ENCODE measurements at regions not wholly inside any gene's neighbourhood (a gene's known extent, or its start where the extent isn't known, plus 50 kb on each side); places are given as distances from the start of the nearest gene placed in this dataset.
"Not testable (repeated sequence)": the region's sequence is repeated elsewhere in the genome, so short reads cannot be mapped to it uniquely, and the experiment has no call there.

- DNase-seq (ENCODE audit: low read depth) = not testable (repeated sequence)
These were observed 98.0 kb upstream of the NOTCH2NLA start for GRCh38 chr1:146326863-146327262.

DNA sequence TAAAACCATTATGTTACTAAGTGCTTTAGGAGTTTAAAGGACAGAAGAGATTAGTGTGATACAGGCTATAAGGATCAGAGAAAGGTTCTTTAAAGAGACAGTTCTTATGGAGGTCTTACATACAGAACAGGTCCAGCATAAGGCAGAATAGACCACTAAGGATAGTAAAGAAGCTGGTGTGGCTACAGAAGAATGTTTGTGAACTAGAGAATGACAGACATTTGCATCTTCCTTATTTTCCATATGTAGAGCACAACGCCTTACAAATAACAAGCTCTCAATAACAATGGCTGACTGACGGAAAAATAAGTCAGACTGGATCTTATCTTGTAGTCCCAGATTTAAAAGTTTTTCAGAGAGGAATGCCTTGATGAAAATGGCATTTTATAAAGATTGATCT is 95.6 kb upstream of the NOTCH2NLA start:
- DNase-seq (ENCODE audit: low read depth) = not testable (repeated sequence)

- DNase-seq (ENCODE audit: low read depth) = not testable (repeated sequence)
These were observed 94.5 kb upstream of the NOTCH2NLA start for GRCh38 chr1:146323302-146323701.

- not testable (repeated sequence) for DNase-seq (ENCODE audit: low read depth)
These were observed 94.1 kb upstream of the NOTCH2NLA start for GRCh38 chr1:146322893-146323292.

DNA sequence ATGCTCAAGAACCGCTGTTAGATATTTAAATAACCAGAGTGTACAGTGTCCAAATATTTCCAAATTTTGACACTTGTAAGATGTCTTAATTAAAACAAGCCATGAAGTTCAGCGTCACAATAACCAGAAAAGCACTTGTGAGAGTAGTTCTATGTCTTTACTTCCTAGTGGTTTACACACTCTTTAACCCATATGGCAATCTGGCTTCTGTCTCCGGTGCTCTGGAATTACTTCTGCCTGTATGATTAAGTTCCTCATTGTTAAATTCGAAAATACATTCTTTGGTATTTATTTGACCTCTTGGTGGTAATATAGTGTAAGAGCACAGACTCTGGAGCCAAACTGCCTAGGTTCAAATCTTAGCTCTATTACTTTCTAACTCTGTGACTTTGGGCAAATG is 89.9 kb upstream of the NOTCH2NLA start:
- not testable (repeated sequence) for DNase-seq (ENCODE audit: low read depth)

- not testable (repeated sequence) for DNase-seq (ENCODE audit: low read depth)
These were observed 89.0 kb upstream of the NOTCH2NLA start for GRCh38 chr1:146317785-146318184.

- DNase-seq (ENCODE audit: low read depth) = not testable (repeated sequence)
These were observed 85.8 kb upstream of the NOTCH2NLA start for GRCh38 chr1:146314449-146315246.

GRCh38 chr1:146310579-146310978 is 81.8 kb upstream of the NOTCH2NLA start:
- not testable (repeated sequence) for DNase-seq (ENCODE audit: low read depth)

GRCh38 chr1:146309427-146309826 is 80.6 kb upstream of the NOTCH2NLA start:
- not testable (repeated sequence) for DNase-seq (ENCODE audit: low read depth)

DNA sequence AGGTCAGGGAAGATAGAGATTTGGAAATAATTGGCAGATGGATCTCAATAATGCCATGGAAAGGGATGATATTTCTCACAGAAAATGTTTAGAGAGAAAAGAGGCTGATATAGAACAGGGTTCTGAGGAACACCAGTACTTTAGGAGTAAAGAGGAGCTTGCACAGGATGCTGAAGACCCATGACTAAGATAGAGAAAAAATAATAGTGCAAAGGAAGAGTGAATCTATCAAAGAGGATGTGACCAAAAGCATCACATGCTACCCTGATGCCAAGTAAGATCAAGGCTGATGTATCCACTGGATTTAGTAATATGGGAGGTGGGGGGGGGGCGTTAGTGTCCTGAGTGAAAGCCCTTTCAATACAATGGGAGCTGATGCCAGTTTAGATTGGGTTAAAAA is 80.1 kb upstream of the NOTCH2NLA start:
- DNase-seq (ENCODE audit: low read depth) = not testable (repeated sequence)

GRCh38 chr1:146308152-146308551 is 79.3 kb upstream of the NOTCH2NLA start:
- not testable (repeated sequence) for DNase-seq (ENCODE audit: low read depth)

GRCh38 chr1:146307632-146308031 is 78.8 kb upstream of the NOTCH2NLA start:
- not testable (repeated sequence) for DNase-seq (ENCODE audit: low read depth)

- DNase-seq (ENCODE audit: low read depth) = not testable (repeated sequence)
These were observed 77.8 kb upstream of the NOTCH2NLA start for GRCh38 chr1:146306651-146307050.

DNA sequence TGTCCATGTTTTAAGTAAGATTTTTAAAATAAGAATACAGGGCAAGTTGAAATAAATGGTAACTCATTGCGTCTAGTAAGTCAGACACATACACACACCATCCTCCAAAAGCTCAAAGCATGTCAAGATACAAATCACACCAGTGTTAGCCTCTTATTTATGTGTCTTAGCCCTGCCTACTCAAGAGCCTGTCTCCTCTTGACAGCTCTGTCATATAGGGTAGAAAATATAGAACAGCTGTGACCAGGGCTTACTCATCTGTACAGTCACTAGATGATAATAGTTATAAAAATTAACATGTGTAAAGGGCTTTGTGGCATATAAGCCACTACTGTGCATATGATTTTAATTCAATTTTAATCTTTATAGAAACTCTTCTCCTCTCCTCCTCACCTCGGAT is 76.6 kb upstream of the NOTCH2NLA start:
- DNase-seq (ENCODE audit: low read depth) = not testable (repeated sequence)

GRCh38 chr1:146298575-146298897 is 69.7 kb upstream of the NOTCH2NLA start:
- not testable (repeated sequence) for DNase-seq (ENCODE audit: low read depth)

GRCh38 chr1:146297781-146298574 is 69.2 kb upstream of the NOTCH2NLA start:
- not testable (repeated sequence) for DNase-seq (ENCODE audit: low read depth)

DNA sequence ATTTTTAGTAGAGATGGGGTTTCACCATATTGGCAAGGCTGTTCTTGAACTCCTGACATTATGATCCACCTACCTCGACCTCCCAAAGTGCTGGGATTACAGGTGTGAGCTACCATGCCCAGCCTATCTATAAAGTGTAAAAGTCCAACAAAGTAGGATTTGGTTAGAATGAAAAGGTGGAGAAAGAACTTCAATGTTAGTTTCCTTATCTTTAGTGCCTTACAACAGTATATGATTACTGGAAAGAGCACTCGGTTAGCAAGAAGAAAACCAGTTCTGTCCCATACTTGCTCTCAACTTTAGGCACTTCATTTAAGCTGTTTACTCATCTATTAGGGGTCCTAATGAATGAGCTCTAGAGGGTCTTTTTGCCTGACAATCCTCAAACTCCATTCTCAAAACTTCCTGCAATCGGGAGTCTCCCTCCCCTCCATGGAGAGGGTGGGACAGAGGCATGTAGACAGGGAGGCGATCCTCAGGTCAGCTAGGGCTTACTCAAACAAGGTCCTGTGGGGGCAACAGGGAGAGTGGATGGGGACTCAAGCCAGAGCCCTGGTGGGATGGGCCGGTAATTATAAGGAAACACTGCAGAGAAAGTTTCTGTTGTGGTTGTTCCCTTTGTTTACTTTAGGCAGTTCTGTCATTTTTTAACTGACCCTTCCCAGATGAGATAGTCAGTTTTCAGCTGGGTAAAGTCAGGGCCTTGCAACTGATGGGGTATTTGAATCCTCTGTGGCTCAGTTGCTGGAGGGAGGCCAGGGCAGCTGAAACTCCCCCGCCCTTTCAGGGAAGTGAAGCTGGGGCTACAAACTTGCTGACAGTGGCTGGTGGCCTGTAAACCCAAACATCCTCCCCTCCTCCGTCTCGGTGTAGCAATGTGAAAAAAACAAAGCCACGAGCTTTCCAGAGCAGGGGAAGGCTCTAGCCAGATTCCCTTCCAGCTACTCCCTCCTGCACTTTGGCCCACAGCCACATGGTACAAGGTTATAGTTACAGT is 64.4 kb upstream of the NOTCH2NLA start:
- not testable (repeated sequence) for DNase-seq (ENCODE audit: low read depth)

DNA sequence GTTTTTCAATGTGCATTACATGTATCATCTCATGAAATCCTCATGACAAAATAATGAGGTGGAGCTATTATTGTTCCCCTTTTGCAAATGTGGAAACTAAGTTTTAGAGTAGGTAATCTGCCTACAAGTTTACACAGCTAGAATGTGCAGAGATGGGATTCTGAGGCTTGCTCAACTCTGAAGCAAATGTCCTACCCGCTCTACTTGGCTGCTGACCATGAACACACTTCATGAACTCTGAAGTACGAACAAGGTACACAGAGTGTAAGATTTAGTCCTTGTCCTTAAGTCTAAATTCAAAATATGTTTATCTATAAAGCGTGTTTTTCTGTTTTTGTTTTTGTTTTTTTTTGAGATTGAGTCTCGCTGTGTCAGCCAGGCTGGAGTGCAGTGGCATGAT is 63.6 kb upstream of the NOTCH2NLA start:
- DNase-seq (ENCODE audit: low read depth) = not testable (repeated sequence)

DNA sequence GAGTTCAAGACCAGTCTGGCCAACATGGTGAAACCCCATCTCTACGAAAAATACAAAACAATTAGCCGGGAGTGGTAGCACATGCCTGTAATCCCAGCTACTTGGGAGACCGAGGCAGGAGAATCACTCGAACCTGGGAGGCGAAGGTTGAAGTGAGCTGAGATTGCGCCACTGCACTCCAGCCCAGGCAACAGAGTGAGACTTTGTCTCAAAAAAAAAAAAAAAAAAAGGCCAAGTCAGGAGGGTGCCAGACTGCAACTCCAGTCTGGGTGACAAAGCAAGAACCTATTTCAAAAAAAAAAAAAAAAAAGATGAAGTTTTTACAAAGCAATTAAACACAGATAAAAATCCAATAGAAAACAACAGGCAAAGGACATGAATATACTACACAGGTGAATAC is 59.1 kb upstream of the NOTCH2NLA start:
- not testable (repeated sequence) for DNase-seq (ENCODE audit: low read depth)

DNA sequence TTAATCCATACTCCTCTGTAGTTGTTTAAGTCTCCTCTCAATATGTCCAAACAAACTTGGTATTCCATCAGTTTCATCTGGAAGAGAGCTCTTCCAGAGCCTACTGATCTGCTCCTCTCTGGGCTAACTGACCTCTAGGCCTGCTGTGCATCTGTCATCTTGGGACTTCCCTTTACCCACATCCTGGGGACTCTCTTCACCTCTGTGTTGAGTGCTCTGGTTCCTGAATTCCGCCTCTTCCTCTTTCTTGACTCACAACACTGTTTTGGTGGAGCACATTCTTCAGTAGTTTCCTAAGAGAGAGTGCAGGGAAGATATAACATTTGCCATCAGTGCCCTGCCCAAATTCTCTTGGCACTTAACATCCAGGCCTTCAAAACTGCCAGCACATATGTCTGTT is 55.9 kb upstream of the NOTCH2NLA start:
- not testable (repeated sequence) for DNase-seq (ENCODE audit: low read depth)

- DNase-seq (ENCODE audit: low read depth) = not testable (repeated sequence)
These were observed 54.7 kb upstream of the NOTCH2NLA start for GRCh38 chr1:146283527-146283880.
